ENCODE measurements at regions not wholly inside any gene's neighbourhood (a gene's known extent, or its start where the extent isn't known, plus 50 kb on each side); places are given as distances from the start of the nearest gene placed in this dataset.

- DNase-seq (ENCODE audit: low read depth in 2 of 2), result no peak
Measured at GRCh38 chr15:58235961-58236360, 97.8 kb downstream of the AQP9 start.

DNA sequence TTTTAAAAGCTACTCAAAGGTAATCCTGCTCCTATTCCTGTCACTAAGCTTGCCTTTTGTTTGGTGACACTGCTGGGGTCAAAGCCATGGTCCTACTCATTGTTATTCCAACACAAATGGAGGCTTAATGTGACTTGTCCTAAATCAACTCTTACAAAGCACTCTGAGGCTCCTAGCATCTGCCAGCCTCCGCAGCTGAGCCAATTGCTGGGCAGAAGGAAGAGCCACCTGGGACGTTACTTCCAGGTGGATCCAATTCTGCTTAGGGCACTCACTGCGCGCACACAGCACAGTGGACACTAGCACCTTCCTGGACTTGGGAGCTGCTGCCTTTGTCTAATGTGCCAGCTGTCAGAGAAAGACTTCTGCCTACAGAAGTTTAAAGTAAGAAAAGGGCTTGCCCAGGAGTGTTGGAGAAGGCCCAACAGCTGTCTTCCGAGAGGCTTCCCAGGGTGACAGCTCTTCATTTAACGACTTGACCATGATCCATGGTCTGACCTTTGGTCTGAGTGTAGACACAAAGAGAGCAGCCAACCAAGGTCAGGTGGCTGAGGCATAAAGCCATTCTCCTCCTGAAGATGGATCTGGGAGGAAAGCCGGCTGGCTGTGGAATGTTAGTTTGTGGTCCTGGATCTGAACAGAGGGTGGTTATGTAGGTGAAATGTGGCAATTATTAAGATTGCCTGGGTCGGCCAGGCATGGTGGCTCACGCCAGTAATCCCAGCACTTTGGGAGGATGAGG is 102.2 kb downstream of the AQP9 start:
- DNase-seq (ENCODE audit: low read depth in 2 of 2), result no peak

- no peak for DNase-seq (ENCODE audit: low read depth in 2 of 2)
Measured at GRCh38 chr15:58241872-58242271, 103.7 kb downstream of the AQP9 start.

- DNase-seq (ENCODE audit: low read depth in 2 of 2), result no peak
Measured at GRCh38 chr15:58243070-58243469, 104.9 kb downstream of the AQP9 start.

DNA sequence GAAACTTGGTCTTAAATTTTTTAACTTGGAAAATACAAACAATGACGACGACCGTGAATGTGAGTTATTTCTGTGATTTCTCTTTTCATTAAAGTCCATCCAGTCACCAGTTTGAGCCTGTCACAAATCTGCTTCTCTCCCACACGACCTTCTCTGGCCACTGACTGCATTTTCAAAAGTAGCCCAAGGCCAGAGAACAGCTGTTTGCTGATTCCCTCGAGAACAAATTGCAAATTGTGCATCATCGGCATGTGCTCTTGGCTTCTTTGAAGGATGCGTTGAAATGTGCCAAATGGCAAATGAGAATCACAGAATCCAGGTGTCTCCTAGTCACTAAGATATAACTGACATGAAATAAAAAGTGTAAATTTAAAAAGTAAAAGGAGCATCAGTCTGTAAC is 106.4 kb downstream of the AQP9 start:
- DNase-seq (ENCODE audit: low read depth in 2 of 2), result no peak

GRCh38 chr15:58246041-58246440 is 107.9 kb downstream of the AQP9 start:
- DNase-seq (ENCODE audit: low read depth in 2 of 2), result no peak

- no peak for DNase-seq (ENCODE audit: low read depth in 2 of 2)
Measured at GRCh38 chr15:58247855-58248842, 110.0 kb downstream of the AQP9 start.

DNA sequence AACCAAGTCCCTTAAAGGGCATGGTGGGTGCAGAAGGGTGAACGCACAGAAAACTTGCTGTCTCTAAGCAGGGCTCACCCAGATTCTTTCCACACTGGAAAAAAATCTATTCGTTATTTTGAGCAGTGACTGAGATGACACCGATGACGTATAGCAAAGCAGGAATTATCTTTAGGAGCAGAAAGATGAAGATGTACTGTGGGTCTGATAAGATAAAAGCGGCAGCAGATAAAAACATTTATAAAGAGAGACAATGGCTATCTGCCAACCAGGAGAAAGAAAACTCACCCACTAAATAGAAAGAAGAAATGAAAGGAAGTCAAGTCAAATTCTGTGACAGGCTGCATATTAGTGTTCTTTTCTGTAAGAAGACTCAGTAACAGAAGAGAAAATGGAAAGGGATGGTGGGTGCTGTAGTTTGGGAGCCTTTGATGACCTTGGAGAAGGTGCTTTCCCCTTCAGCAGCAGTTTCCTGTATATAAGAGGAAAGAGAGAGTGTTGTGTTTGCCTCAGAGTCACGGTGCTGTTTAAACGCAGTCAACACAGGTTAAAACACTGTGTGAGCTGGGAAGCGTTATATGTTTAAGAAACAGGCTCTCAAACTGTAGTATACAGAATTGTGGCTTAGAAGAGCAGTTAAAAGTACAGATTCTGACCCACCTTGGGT is 111.6 kb downstream of the AQP9 start:
- no peak for DNase-seq (ENCODE audit: low read depth in 2 of 2)

DNA sequence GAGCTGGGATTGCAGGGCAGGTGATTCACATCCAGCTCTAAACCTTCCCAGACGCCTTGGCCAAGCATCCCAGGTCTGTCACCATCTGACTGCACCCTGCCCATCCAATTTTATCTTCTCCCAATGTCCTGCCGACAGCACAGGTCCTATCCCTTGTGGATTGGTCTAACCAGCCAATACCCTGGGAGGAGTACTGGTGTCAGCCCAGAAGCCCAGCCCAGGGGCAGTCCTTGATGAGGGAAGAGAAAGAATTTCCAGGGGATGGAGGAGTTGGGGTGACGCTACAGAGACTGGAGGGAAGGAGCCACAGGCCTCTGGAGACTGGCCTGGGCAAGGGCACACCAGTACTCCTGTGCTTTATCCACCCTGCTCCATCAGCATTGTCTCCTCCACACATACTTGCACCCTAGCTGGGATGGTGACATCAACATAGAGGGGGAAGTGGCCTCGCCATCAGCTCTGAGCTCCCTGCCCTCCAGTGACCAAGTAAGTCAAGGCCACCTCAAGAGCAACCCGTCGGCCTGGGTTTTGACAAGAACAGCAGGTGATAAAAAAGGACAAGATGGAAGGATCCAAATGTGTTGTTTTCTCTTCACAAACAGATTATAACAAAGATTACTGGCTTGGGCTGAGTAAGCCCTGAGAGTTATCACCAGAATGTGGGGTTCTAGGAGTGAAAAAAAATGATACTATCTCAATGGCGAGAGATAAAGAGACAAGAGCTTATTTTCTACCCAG is 114.6 kb downstream of the AQP9 start:
- DNase-seq (ENCODE audit: low read depth in 2 of 2), result no peak

DNA sequence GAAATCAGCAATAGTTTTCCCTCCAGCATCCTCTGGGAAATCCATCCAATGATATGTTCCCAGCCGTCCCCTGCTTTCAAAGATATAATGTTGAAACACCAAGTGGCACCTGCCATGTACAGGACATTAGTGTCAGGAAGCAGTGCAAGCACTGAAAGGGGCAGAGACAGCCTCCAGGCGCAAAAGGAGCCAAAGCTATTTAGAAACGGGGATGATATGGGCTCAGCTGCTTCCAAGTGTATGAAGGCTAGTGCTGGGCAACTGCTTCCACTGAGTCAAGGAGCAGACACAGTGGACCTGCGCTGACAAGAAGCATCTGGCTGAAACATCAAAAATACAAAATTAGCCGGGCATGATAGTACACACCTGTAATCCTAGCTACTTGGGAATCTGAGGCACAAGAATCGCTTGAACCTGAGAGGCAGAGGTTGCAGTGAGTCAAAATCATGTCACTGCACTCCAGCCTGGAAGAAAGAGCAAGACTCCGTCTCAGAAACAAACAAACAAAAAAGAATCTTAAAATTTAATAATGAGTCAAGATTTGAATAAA is 119.7 kb downstream of the AQP9 start:
- no peak for DNase-seq (ENCODE audit: low read depth in 2 of 2)

DNA sequence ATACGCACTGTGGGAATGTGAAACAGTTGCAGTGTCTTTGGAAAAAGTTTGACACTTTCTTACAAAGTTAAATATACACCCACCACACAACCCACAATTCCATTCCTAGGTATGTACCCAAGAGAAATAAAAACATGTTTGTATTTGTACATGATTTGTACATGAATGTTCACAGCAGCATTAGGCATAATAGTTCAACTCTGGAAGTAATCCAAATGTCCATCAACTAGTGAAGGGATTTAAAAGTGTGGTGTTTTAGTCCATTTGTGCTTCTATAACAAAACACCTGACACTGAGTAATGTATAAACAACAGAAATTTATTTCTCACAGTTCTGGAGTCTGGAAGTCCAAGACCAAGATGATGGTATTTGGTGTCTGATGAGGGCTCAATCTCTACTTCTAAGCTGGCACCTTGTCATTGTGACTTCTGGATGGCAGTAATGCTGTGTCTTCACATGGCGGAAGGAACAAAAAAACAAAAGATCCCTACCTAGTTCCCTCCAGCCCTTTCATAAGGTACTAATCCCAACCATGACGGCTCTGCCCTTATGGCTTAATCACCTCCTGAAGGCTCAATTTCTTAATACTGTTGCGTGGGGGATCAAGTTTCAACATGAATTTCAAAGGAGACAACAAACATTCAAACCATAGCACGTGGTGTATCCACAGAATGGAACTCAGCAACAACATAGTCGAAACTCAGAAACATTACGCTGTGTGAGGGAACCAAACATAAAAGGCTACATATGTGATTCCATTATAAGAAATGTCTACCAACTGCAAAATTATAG is 120.5 kb downstream of the AQP9 start:
- no peak for DNase-seq (ENCODE audit: low read depth in 2 of 2)

GRCh38 chr15:58260205-58260724 is 122.1 kb downstream of the AQP9 start:
- DNase-seq (ENCODE audit: low read depth in 2 of 2), result no peak

DNA sequence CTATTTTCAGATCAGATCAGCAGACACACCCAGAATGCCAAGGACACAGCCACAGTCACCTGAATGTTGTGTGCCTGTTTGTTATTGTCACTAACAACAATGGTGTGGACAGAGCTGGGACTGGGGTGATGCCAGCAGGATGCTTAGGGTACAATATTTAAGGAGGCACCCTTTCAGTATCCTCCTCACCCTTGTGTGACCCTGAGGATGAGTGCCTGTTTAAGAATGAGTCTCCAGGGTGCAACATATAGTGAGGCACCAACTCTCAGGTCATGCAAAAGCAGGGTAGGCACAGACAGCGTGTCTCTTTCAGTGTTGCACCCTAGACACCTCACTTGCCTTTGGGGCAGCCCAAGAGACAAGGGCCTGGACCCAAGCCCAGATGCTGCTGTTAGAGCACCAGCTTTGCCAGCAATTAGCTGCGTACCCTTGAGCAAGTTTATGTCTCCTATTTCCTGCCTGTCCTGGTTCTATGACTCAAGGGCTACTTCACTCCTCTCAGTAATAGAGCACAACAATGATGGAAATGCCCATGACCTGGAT is 122.6 kb downstream of the AQP9 start:
- no peak for DNase-seq (ENCODE audit: low read depth in 2 of 2)

GRCh38 chr15:58261368-58261767 is 123.2 kb downstream of the AQP9 start:
- DNase-seq (ENCODE audit: low read depth in 2 of 2), result no peak

DNA sequence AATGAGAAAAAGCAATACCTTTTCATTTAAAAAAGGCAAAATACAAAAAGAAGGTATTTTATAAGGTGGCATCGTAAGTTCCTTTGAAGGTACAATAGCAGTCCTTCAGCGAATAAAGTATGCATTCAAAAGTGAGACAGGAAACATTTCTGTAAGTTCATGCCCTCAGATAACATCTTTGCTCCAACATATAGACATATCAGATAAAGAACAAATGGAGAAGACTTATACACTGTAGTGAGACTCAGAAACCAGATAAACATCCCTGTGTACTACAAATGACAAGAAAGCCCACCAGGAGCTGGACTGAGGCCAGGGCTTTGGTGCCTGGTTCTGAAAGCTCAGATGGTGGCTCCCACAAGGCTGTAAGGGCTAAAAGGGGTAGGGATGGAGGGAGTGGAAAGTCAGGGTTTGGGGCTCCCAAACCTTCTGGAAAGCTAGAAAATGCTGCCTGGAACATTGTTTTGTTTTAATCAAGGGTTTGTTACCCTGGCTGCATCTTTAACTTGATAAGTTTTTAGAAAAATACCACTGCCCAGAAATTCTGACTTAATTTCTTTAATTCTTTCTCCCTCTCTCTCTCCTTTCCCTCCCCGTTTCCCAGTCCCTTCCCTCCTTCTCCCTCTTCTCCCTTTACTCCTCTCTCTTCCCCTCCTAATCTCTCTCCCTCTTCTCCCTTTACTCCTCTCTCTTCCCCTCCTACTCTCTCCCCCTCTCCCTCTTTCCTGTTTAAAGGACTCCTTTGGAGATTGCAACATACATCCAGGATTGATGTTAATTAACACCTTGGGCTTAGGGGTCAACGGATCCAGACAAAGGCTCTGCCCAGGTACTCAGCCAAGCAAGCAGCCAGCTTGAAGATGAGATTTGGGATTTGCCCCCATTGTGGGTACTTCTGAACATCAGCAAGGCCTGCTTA is 126.1 kb downstream of the AQP9 start:
- no peak for DNase-seq (ENCODE audit: low read depth in 2 of 2)

DNA sequence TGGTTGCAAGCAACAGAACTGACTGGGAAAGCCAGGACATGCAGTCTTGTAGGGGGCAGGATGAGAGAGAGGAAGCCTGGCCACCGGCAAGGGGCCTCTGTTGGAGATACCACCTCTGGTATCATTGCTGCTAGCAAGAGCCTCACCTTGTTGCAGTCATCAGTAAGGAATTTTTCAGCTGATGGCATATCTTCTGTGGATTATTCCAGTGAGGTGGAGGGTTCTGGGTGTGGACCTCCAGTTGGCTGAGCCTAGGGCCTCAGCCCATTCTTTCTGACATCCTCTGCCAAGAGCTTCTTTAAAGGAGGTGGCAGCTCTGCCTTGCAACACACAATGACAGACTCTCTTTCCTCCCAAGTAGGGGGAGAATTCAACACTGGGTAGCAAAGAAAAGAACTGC is 128.9 kb downstream of the AQP9 start:
- no peak for DNase-seq (ENCODE audit: low read depth in 2 of 2)

- DNase-seq (ENCODE audit: low read depth in 2 of 2), result no peak
Measured at GRCh38 chr15:58268746-58269267, 130.6 kb downstream of the AQP9 start.
